22Rv1 (cell line): ENCODE measurements at regions not wholly inside any gene's neighbourhood (a gene's known extent, or its start where the extent isn't known, plus 50 kb on each side); places are given as distances from the start of the nearest gene placed in this dataset.

Source experiments
- ZFX ChIP-seq: fragments of 450-650 bp; IDR thresholded peaks from 2 replicates; pipeline ENCODE4 v1.6.1; 2017; ENCODE audit warnings: antibody characterized with exemption, borderline replicate concordance
- TF ChIP-seq, protein P1 (sequence below): fragments of 450-650 bp; IDR thresholded peaks from 2 replicates; pipeline ENCODE4 v1.5.1; 2017; ENCODE audit warnings: mild to moderate bottlenecking

GRCh38 chr9:26524267-26524666 lies 368.3 kb downstream of the CAAP1 start:
- TF ChIP-seq ZFX = no peak
- TF ChIP-seq, protein P1, sequence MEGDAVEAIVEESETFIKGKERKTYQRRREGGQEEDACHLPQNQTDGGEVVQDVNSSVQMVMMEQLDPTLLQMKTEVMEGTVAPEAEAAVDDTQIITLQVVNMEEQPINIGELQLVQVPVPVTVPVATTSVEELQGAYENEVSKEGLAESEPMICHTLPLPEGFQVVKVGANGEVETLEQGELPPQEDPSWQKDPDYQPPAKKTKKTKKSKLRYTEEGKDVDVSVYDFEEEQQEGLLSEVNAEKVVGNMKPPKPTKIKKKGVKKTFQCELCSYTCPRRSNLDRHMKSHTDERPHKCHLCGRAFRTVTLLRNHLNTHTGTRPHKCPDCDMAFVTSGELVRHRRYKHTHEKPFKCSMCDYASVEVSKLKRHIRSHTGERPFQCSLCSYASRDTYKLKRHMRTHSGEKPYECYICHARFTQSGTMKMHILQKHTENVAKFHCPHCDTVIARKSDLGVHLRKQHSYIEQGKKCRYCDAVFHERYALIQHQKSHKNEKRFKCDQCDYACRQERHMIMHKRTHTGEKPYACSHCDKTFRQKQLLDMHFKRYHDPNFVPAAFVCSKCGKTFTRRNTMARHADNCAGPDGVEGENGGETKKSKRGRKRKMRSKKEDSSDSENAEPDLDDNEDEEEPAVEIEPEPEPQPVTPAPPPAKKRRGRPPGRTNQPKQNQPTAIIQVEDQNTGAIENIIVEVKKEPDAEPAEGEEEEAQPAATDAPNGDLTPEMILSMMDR = no peak
